IMR-90 (cell line): ENCODE measurements at regions not wholly inside any gene's neighbourhood (a gene's known extent, or its start where the extent isn't known, plus 50 kb on each side); places are given as distances from the start of the nearest gene placed in this dataset.

ENCODE experiments used
- ATAC-seq: fragments of 200-7000 bp; cut with Tn5 transposase; 2 replicates; pipeline ENCODE4 v1.9.1; 2020; ENCODE audit warnings: low read depth, mild to moderate bottlenecking, moderate library complexity
- BruUV-seq: library from RNA; stranded (reverse); fragments of 400-500 nt; replicated peaks from 2 replicates; lab custom pipeline; 2021; lab: Mats Ljungman, UMichigan
- CTCF ChIA-PET: fragments of 300-600 bp; formaldehyde crosslinking; extraction: SDS; loops from one replicate; lab custom pipeline; 2021; ENCODE audit warnings: antibody characterized with exemption; lab: Yijun Ruan, JAX
- POLR2A ChIA-PET: fragments of 300-600 bp; sonication (Branson Sonifier 250); formaldehyde crosslinking; loops from one replicate; lab custom pipeline; 2022; ENCODE audit warnings: antibody characterized with exemption; ENCODE audit not compliant: unreplicated experiment; lab: Charles Lee
- DNase-seq: peaks from one replicate; pipeline ENCODE4 v3.0.0; 2013
- H2AFZ ChIP-seq: replicated peaks from 2 replicates; pipeline ENCODE3; 2013; ENCODE audit warnings: low read length, mild to moderate bottlenecking; ENCODE audit not compliant: poor library complexity
- H2AK5ac ChIP-seq: 2 replicates; pipeline ENCODE4 v1.6.1; 2013; ENCODE audit warnings: low read depth, low read length, inconsistent platforms
- H2AK9ac ChIP-seq: replicated peaks from 2 replicates; pipeline ENCODE3; 2013; ENCODE audit warnings: mild to moderate bottlenecking, low read depth, low read length, moderate library complexity; ENCODE audit not compliant: poor library complexity
- H2BK120ac ChIP-seq: 2 replicates; pipeline ENCODE4 v1.6.1; 2013; ENCODE audit warnings: low read depth, low read length, inconsistent platforms
- H2BK15ac ChIP-seq: 3 replicates; pipeline ENCODE4 v1.6.1; 2013; ENCODE audit warnings: low read depth, low read length, inconsistent platforms
- H2BK20ac ChIP-seq: 2 replicates; pipeline ENCODE4 v1.6.1; 2013; ENCODE audit warnings: low read depth, mild to moderate bottlenecking, inconsistent platforms, low read length, moderate library complexity
- H2BK5ac ChIP-seq: 2 replicates; pipeline ENCODE4 v1.6.1; 2013; ENCODE audit warnings: mild to moderate bottlenecking, low read depth, low read length, inconsistent platforms; ENCODE audit not compliant: poor library complexity, severe bottlenecking
- H3K14ac ChIP-seq: replicated peaks from 2 replicates; pipeline ENCODE4 v1.6.1; 2013; ENCODE audit warnings: low read depth, low read length, inconsistent platforms
- H3K18ac ChIP-seq: 2 replicates; pipeline ENCODE4 v1.6.1; 2013; ENCODE audit warnings: low read depth, low read length, control low read depth
- H3K23ac ChIP-seq: 2 replicates; pipeline ENCODE4 v1.6.1; 2013; ENCODE audit warnings: low read depth, low read length, inconsistent platforms
- H3K27ac ChIP-seq: 2 replicates; pipeline ENCODE4 v1.5.1; 2013; ENCODE audit warnings: mild to moderate bottlenecking, control low read depth, low read length; ENCODE audit not compliant: insufficient read depth
- H3K27me3 ChIP-seq: 2 replicates; pipeline ENCODE4 v1.6.1; 2013; ENCODE audit warnings: low read length; ENCODE audit not compliant: control insufficient read depth, insufficient read depth
- H3K36me3 ChIP-seq: 2 replicates; pipeline ENCODE4 v1.6.1; 2013; ENCODE audit warnings: low read length, mixed read lengths; ENCODE audit not compliant: control insufficient read depth, insufficient read depth
- H3K4ac ChIP-seq: 2 replicates; pipeline ENCODE4 v1.6.1; 2013; ENCODE audit warnings: low read depth, low read length, inconsistent platforms
- H3K4me1 ChIP-seq: 2 replicates; pipeline ENCODE4 v1.6.1; 2013; ENCODE audit warnings: low read length, mixed read lengths; ENCODE audit not compliant: control insufficient read depth, insufficient read depth
- H3K4me2 ChIP-seq: 2 replicates; pipeline ENCODE4 v1.6.1; 2013; ENCODE audit warnings: low read depth, mild to moderate bottlenecking, control low read depth, low read length, moderate library complexity
- H3K4me3 ChIP-seq: 2 replicates; pipeline ENCODE4 v1.5.1; 2013; ENCODE audit warnings: low read depth, mild to moderate bottlenecking, control low read depth, low read length, moderate library complexity; ENCODE audit not compliant: insufficient read depth
- H3K56ac ChIP-seq: 2 replicates; pipeline ENCODE4 v1.6.1; 2013; ENCODE audit warnings: low read length, inconsistent platforms; ENCODE audit not compliant: insufficient read depth; ENCODE audit errors: extremely low read depth
- H3K79me1 ChIP-seq, 2 experiments: 2 replicates each; pipeline ENCODE4 v1.6.1; 2013; ENCODE audit warnings: low read length in 2 of 2, inconsistent platforms in 1 of 2, low read depth in 1 of 2
- H3K9ac ChIP-seq: 2 replicates; pipeline ENCODE4 v1.6.1; 2013; ENCODE audit warnings: low read depth, low read length, control low read depth
- H3K9me1 ChIP-seq: 2 replicates; pipeline ENCODE4 v1.6.1; 2013; ENCODE audit warnings: low read length, inconsistent platforms; ENCODE audit not compliant: insufficient read depth
- H3K9me3 ChIP-seq: 2 replicates; pipeline ENCODE4 v1.6.1; 2013; ENCODE audit warnings: low read length; ENCODE audit not compliant: control insufficient read depth, insufficient read depth
- H4K20me1 ChIP-seq: 2 replicates; pipeline ENCODE4 v1.6.1; 2013; ENCODE audit warnings: low read length, inconsistent platforms; ENCODE audit not compliant: insufficient read depth
- H4K5ac ChIP-seq: 2 replicates; pipeline ENCODE4 v1.6.1; 2013; ENCODE audit warnings: mild to moderate bottlenecking, low read depth, low read length, control low read depth
- H4K8ac ChIP-seq, 2 experiments: 2 replicates each; pipeline ENCODE4 v1.6.1; 2013; ENCODE audit warnings: low read depth in 2 of 2, low read length in 2 of 2, control low read depth in 1 of 2, inconsistent platforms in 1 of 2
- H4K91ac ChIP-seq: 2 replicates; pipeline ENCODE4 v1.6.1; 2013; ENCODE audit warnings: low read depth, low read length, inconsistent platforms; ENCODE audit not compliant: insufficient read depth
- MAFK ChIP-seq: IDR thresholded peaks from 2 replicates; pipeline ENCODE4 v1.6.1; 2012; ENCODE audit warnings: low read depth, low read length, improper control_type of control experiment
- WGBS, 2 experiments: methylation state at CpG; one replicate each; pipeline versions ENCODE4 v1.1.5 to v1.1.7; 2013; ENCODE audit warnings: missing lambda C conversion rate in 2 of 2; ENCODE audit not compliant: insufficient read length in 1 of 2; ENCODE audit errors: extremely low coverage in 2 of 2; 5-methylcytosine and 5-hydroxymethylcytosine counted together
- dilution Hi-C: fragments of 300-500 bp; cut with HindIII; formaldehyde crosslinking; loops from one replicate; pipeline ENCODE4 v1.14.3; 2018; ENCODE audit warnings: low sequenced_read_pairs; ENCODE audit not compliant: unreplicated experiment
- in situ Hi-C: fragments of 300-500 bp; cut with MboI; formaldehyde crosslinking; loops from 3 replicates; pipeline ENCODE4 v1.14.3; 2019; ENCODE audit warnings: low sequenced_read_pairs, inconsistent platforms, mixed read lengths
- intact Hi-C: fragments of 100-400 bp; cut with micrococcal nuclease; formaldehyde crosslinking; loops from 2 replicates; pipeline ENCODE4 v1.10.0; 2022

DNA sequence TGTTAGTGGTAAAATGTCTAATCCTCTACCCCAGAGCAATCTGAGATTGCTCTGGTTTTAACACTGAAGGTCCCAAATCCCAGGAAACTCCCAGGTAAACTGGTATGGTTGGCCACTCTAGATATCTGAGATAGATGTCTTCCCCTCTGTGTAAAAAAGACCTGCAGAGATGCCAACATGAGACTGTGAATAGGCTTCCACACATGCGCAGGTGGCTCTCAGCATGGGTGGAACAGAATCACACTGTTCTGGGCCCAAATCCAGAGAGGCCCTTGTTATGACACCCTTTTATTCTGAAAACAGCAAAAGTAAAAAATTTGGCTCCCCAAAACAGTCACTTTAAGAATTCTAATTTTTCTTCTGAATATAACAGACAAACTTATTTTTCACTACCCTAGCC is 88.7 kb upstream of the BMP5 start:
- in situ Hi-C loops, result no loop called here
- TF ChIP-seq MAFK, result no peak
- no peak overlapping the region for H2AK5ac ChIP-seq
- WGBS, 2 experiments, result 83% methylated on average over 1 of the region's 1 CpG; no CpG with 5 or more reads in 1 of the 2 experiments
- no peaks in the 10 kb centered on the region for H3K36me3 ChIP-seq
- no peak overlapping the region for H2BK120ac ChIP-seq
- no peak overlapping the region for H3K4me3 ChIP-seq
- DNase-seq (no peak), ATAC-seq (no peak)
- H4K8ac ChIP-seq, result no peak overlapping the region
- H2BK5ac ChIP-seq, result no peak overlapping the region
- H3K23ac ChIP-seq, result no peak overlapping the region
- intact Hi-C loops, result no loop called here
- no peak overlapping the region for H3K9ac ChIP-seq
- H3K9me3 ChIP-seq, result no peaks in the 10 kb centered on the region
- no peaks in the 10 kb centered on the region for H4K20me1 ChIP-seq
- no peaks in the 10 kb centered on the region for H3K27me3 ChIP-seq
- POLR2A ChIA-PET, result no interaction called here
- no peaks in the 10 kb centered on the region; the same call in 1 of the 2 replicates for H3K9me1 ChIP-seq
- no peak overlapping the region for H3K56ac ChIP-seq
- no peak overlapping the region for H3K27ac ChIP-seq
- H2BK15ac ChIP-seq, result no peak overlapping the region
- no peak overlapping the region for H3K18ac ChIP-seq
- no peak overlapping the region for H3K4me2 ChIP-seq
- CTCF ChIA-PET, result interaction anchor here (0.6 kb wide), 1 partner anchor 10 kb away, joined by 4 read pairs; no protein-coding TSS in a partner anchor
- no TSS peak for BruUV-seq
- dilution Hi-C loops, result no loop called here
- H2AFZ ChIP-seq, result no peak overlapping the region
- H3K4me1 ChIP-seq, result no peaks in the 10 kb centered on the region
- no peak overlapping the region for H3K14ac ChIP-seq
- H4K5ac ChIP-seq, result no peak overlapping the region
- H2AK9ac ChIP-seq, result no peak overlapping the region
- H4K91ac ChIP-seq, result no peak overlapping the region
- no peaks in the 10 kb centered on the region for H3K79me1 ChIP-seq
- H2BK20ac ChIP-seq, result no peak overlapping the region
- no peak overlapping the region for H3K4ac ChIP-seq
